Right cardiac atrium (tissue), 5 donors: ENCODE measurements at regions not wholly inside any gene's neighbourhood (a gene's known extent, or its start where the extent isn't known, plus 50 kb on each side); places are given as distances from the start of the nearest gene placed in this dataset.
"Not testable (repeated sequence)": the region's sequence is repeated elsewhere in the genome, so short reads cannot be mapped to it uniquely, and the experiment has no call there.

Experiments
- ATAC-seq, 2 donors: fragments of 200-7000 bp; cut with Tn5 transposase; one replicate each; pipeline versions ENCODE4 v1.8.0 to v1.9.1; 2020; ENCODE audit warnings: moderate library complexity in 2 of 2, mild to moderate bottlenecking in 1 of 2
- DNase-seq, 3 donors: peaks; one replicate each; pipeline ENCODE4 v3.0.0-alpha.2; 2020
- H3K27ac ChIP-seq: one replicate; pipeline ENCODE4 v1.5.1; 2013; ENCODE audit warnings: mild to moderate bottlenecking, low read length, control low read depth, moderate library complexity
- H3K27me3 ChIP-seq: one replicate; pipeline ENCODE4 v1.6.1; 2013; ENCODE audit not compliant: control insufficient read depth, insufficient read depth
- H3K4me1 ChIP-seq: one replicate; pipeline ENCODE4 v1.6.1; 2013; ENCODE audit warnings: low read length; ENCODE audit not compliant: control insufficient read depth, insufficient read depth
- H3K4me3 ChIP-seq: one replicate; pipeline ENCODE4 v1.5.1; 2013; ENCODE audit warnings: low read length, control low read depth
- H3K9me3 ChIP-seq: one replicate; pipeline ENCODE4 v1.6.1; 2013; ENCODE audit warnings: low read length; ENCODE audit not compliant: control insufficient read depth
- WGBS: extraction: QIAGEN DNeasy Blood & Tissue Kit; methylation state at CpG from one replicate; pipeline ENCODE4 v1.1.7; 2013; 5-methylcytosine and 5-hydroxymethylcytosine counted together
- intact Hi-C, 4 donors: fragments of 100-400 bp; cut with DNase I; formaldehyde crosslinking; loops; one replicate each; pipeline versions ENCODE4 v1.11.0 to v1.14.0; 2022 to 2023
- donor health status: healthy with polysubstance abuse.
- donor health status: DM: no; HTN: yes; CAD: no.
- donor health status: DM: no; HTN: no; CAD: no.
- donor health status: DM: no; HTN: yes; CAD: no; lungs with severe emphysema.
- donor health status: DM: yes; HTN: yes; CAD: no.

GRCh38 chr12:46711756-46712155 lies 114.0 kb downstream of the SLC38A4 start:
- no peak for DNase-seq
- no peak overlapping the region for H3K4me3 ChIP-seq
- 60% methylated on average over 3 of the region's 3 CpGs for WGBS
- no peaks in the 10 kb centered on the region for H3K9me3 ChIP-seq
- H3K4me1 ChIP-seq, result no peaks in the 10 kb centered on the region
- no peak for ATAC-seq
- no peak overlapping the region for H3K27ac ChIP-seq
- intact Hi-C loops, result no loop called here
- no peaks in the 10 kb centered on the region for H3K27me3 ChIP-seq

- H3K4me1 ChIP-seq, result no peaks in the 10 kb centered on the region
- WGBS, result 94% methylated on average over 9 of the region's 9 CpGs
- no peak for ATAC-seq
Observed at GRCh38 chr12:46710125-46710743, 115.6 kb downstream of the SLC38A4 start.

GRCh38 chr12:46702581-46703344 lies 123.0 kb downstream of the SLC38A4 start:
- 64% methylated on average over 9 of the region's 9 CpGs for WGBS
- ATAC-seq (no peak), DNase-seq (no peak)
- Histone ChIP-seq H3K4me1 (no peaks in the 10 kb centered on the region), H3K4me3 (no peak overlapping the region), H3K9me3 (peaks cover 2% of the 10 kb centered on the region), H3K27me3 (no peaks in the 10 kb centered on the region), H3K27ac (no peak overlapping the region)
- intact Hi-C loops, result no loop called here

More at GRCh38 chr12:46710125-46710743, 115.6 kb downstream of the SLC38A4 start:
- no peak for DNase-seq
- intact Hi-C loops, result no loop called here
- Histone ChIP-seq H3K27ac (no peak overlapping the region), H3K4me3 (no peak overlapping the region), H3K9me3 (no peaks in the 10 kb centered on the region), H3K27me3 (no peaks in the 10 kb centered on the region)

- DNase-seq (no peak), ATAC-seq (no peak)
- no peak overlapping the region for H3K27ac ChIP-seq
- peaks cover 5% of the 10 kb centered on the region for H3K9me3 ChIP-seq
- intact Hi-C loops, result no loop called here
- no peaks in the 10 kb centered on the region for H3K4me1 ChIP-seq
- no peaks in the 10 kb centered on the region for H3K27me3 ChIP-seq
- no peak overlapping the region for H3K4me3 ChIP-seq
Observed at GRCh38 chr12:46701356-46701755, 124.4 kb downstream of the SLC38A4 start.

GRCh38 chr12:46699986-46700385 lies 125.8 kb downstream of the SLC38A4 start:
- no peaks in the 10 kb centered on the region for H3K27me3 ChIP-seq
- no peaks in the 10 kb centered on the region for H3K4me1 ChIP-seq
- no peak for DNase-seq
- H3K4me3 ChIP-seq, result no peak overlapping the region
- intact Hi-C loops, result no loop called here
- H3K9me3 ChIP-seq, result peaks cover 5% of the 10 kb centered on the region
- no peak for ATAC-seq
- no peak overlapping the region for H3K27ac ChIP-seq

GRCh38 chr12:46698003-46698402 lies 127.8 kb downstream of the SLC38A4 start:
- Histone ChIP-seq H3K9me3 (peaks cover 5% of the 10 kb centered on the region), H3K27me3 (no peaks in the 10 kb centered on the region), H3K4me1 (peaks cover under 1% of the 10 kb centered on the region), H3K4me3 (no peak overlapping the region), H3K27ac (no peak overlapping the region)
- intact Hi-C loops, result no loop called here
- no peak for DNase-seq
- ATAC-seq, result no peak

GRCh38 chr12:46693518-46693917 lies 132.3 kb downstream of the SLC38A4 start:
- Histone ChIP-seq H3K27me3 (no peaks in the 10 kb centered on the region), H3K4me3 (no peak overlapping the region), H3K9me3 (peaks cover 5% of the 10 kb centered on the region), H3K4me1 (peaks cover 1% of the 10 kb centered on the region), H3K27ac (no peak overlapping the region)
- ATAC-seq (no peak), DNase-seq (no peak)
- intact Hi-C loops, result no loop called here
- 63% methylated on average over 2 of the region's 2 CpGs for WGBS

GRCh38 chr12:46693034-46693433 lies 132.8 kb downstream of the SLC38A4 start:
- H3K9me3 ChIP-seq, result peaks cover 5% of the 10 kb centered on the region
- peaks cover 1% of the 10 kb centered on the region for H3K4me1 ChIP-seq
- intact Hi-C loops, result no loop called here
- WGBS, result 72% methylated on average over 4 of the region's 4 CpGs
- no peaks in the 10 kb centered on the region for H3K27me3 ChIP-seq
- ATAC-seq (no peak), DNase-seq (no peak)
- H3K27ac ChIP-seq, result no peak overlapping the region
- no peak overlapping the region for H3K4me3 ChIP-seq

GRCh38 chr12:46692606-46693005 lies 133.2 kb downstream of the SLC38A4 start:
- H3K9me3 ChIP-seq, result peaks cover 2% of the 10 kb centered on the region
- no peak for ATAC-seq
- 83% methylated on average over 3 of the region's 3 CpGs for WGBS
- DNase-seq, result no peak
- H3K4me1 ChIP-seq, result peaks cover 1% of the 10 kb centered on the region
- H3K4me3 ChIP-seq, result no peak overlapping the region
- intact Hi-C loops, result no loop called here
- no peak overlapping the region for H3K27ac ChIP-seq
- no peaks in the 10 kb centered on the region for H3K27me3 ChIP-seq

- no peaks in the 10 kb centered on the region for H3K4me1 ChIP-seq
- intact Hi-C loops, result loop anchor here in 1 of 4 donors (10.0 kb wide), 1 partner anchor 238 kb away; no protein-coding TSS in a partner anchor
- no peaks in the 10 kb centered on the region for H3K27me3 ChIP-seq
- ATAC-seq (no peak), DNase-seq (no peak)
- no peaks in the 10 kb centered on the region for H3K9me3 ChIP-seq
- no peak overlapping the region for H3K27ac ChIP-seq
- WGBS, result 84% methylated on average over 3 of the region's 3 CpGs
- H3K4me3 ChIP-seq, result no peak overlapping the region
Observed at GRCh38 chr12:46686267-46686942, 139.4 kb downstream of the SLC38A4 start.

GRCh38 chr12:46684243-46684642 lies 141.6 kb downstream of the SLC38A4 start:
- not testable (repeated sequence) for H3K4me1 ChIP-seq
- intact Hi-C loops, result loop anchor here in 1 of 4 donors (10.0 kb wide), 1 partner anchor 241 kb away; no protein-coding TSS in a partner anchor
- WGBS, result 92% methylated on average over 3 of the region's 3 CpGs

More at GRCh38 chr12:46684243-46684642, 141.6 kb downstream of the SLC38A4 start:
- H3K9me3 ChIP-seq, H3K4me3 ChIP-seq, DNase-seq, ATAC-seq, H3K27ac ChIP-seq, H3K27me3 ChIP-seq: not testable (repeated sequence)
